Endodermal cell (in vitro differentiated cells): ENCODE measurements at regions not wholly inside any gene's neighbourhood (a gene's known extent, or its start where the extent isn't known, plus 50 kb on each side); places are given as distances from the start of the nearest gene placed in this dataset.

Experiments
- DNase-seq: peaks from one replicate; pipeline ENCODE4 v3.0.0-alpha.2; 2017
- H3K27ac ChIP-seq: 2 replicates; pipeline ENCODE4 v1.5.1; 2013; ENCODE audit warnings: mild to moderate bottlenecking, low read depth, low read length, moderate library complexity
- H3K27me3 ChIP-seq: 2 replicates; pipeline ENCODE4 v1.6.1; 2013; ENCODE audit warnings: mild to moderate bottlenecking, low read length, moderate library complexity; ENCODE audit not compliant: insufficient read depth, control insufficient read depth, poor library complexity, severe bottlenecking
- H3K36me3 ChIP-seq: 2 replicates; pipeline ENCODE4 v1.7.0; 2013; ENCODE audit warnings: mild to moderate bottlenecking, low read length, moderate library complexity; ENCODE audit not compliant: control insufficient read depth, insufficient read depth
- H3K4me1 ChIP-seq: one replicate; pipeline ENCODE4 v1.7.0; 2013; ENCODE audit warnings: low read length; ENCODE audit not compliant: control insufficient read depth, insufficient read depth
- H3K4me3 ChIP-seq: 2 replicates; pipeline ENCODE4 v1.5.1; 2013; ENCODE audit warnings: mild to moderate bottlenecking, low read length, moderate library complexity
- H3K9ac ChIP-seq: 2 replicates; pipeline ENCODE4 v1.6.1; 2013; ENCODE audit warnings: mild to moderate bottlenecking, low read length, moderate library complexity; ENCODE audit not compliant: poor library complexity, severe bottlenecking; ENCODE audit errors: extremely low read depth
- H3K9me3 ChIP-seq: 2 replicates; pipeline ENCODE4 v1.6.1; 2013; ENCODE audit warnings: mild to moderate bottlenecking, low read length, moderate library complexity; ENCODE audit not compliant: control insufficient read depth
- H3K27ac Mint-ChIP-seq: 2 replicates; pipeline ENCODE4 v1.8.0; 2020; ENCODE audit warnings: mixed read lengths
- H3K27me3 Mint-ChIP-seq: 2 replicates; pipeline ENCODE4 v1.8.0; 2021; ENCODE audit warnings: mild to moderate bottlenecking, mixed read lengths; ENCODE audit not compliant: insufficient read depth
- H3K36me3 Mint-ChIP-seq: 2 replicates; pipeline ENCODE4 v1.8.0; 2020; ENCODE audit warnings: low read depth, mixed read lengths
- H3K4me1 Mint-ChIP-seq: 2 replicates; pipeline ENCODE4 v1.8.0; 2020; ENCODE audit warnings: mixed read lengths
- H3K4me3 Mint-ChIP-seq: 2 replicates; pipeline ENCODE4 v1.8.0; 2020; ENCODE audit warnings: mild to moderate bottlenecking, moderate library complexity, mixed read lengths
- H3K9me3 Mint-ChIP-seq: 2 replicates; pipeline ENCODE4 v1.8.0; 2020; ENCODE audit warnings: mild to moderate bottlenecking, mixed read lengths
- WGBS, 2 experiments: methylation state at CpG; one replicate each; pipeline versions ENCODE4 v1.1.5 to v1.1.7; 2013; ENCODE audit warnings: missing lambda C conversion rate in 2 of 2, mixed read lengths in 1 of 2; ENCODE audit not compliant: insufficient coverage in 1 of 2, insufficient read length in 1 of 2; 5-methylcytosine and 5-hydroxymethylcytosine counted together
- TF ChIP-seq, protein P1 (sequence below): fragments of 200-600 bp; sonication (generic); conservative IDR thresholded peaks from 2 replicates; pipeline ENCODE4 v1.5.0; 2021; ENCODE audit warnings: antibody characterized with exemption, mild to moderate bottlenecking

DNA sequence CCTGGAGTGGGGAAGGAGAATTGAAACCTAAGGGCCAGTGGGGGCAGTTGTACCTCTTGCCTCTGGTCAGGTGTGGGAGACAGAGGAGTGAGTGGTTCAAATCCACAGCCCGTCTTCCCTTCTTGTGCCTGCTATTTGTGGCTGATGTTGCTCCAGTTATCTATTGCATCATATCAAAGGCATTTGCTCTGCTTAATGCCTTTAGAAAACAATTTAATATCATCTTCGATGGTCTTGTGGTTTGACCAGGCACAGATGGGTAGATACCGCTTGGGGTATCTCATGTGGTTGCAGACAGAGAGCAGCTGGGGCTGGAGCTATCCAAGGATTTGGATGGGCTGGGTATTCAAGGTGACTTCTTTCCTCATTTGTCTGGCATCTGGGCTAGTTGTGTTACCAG, 376.1 kb upstream of the RBFOX1 start:
- Mint-ChIP-seq H3K36me3 (no peaks in the 10 kb centered on the region), H3K27me3 (peaks cover 10% of the 10 kb centered on the region), H3K4me3 (no peak overlapping the region), H3K27ac (no peak overlapping the region), H3K4me1 (no peaks in the 10 kb centered on the region), H3K9me3 (no peaks in the 10 kb centered on the region)
- 94 to 96% methylated on average over 3 of the region's 3 CpGs for WGBS, 2 experiments
- no peaks in the 10 kb centered on the region for H3K4me1 ChIP-seq
- H3K27me3 ChIP-seq = peaks cover 2% of the 10 kb centered on the region
- no peaks in the 10 kb centered on the region for H3K9me3 ChIP-seq
- no peaks in the 10 kb centered on the region for H3K36me3 ChIP-seq
- no peak overlapping the region for H3K27ac ChIP-seq
- H3K9ac ChIP-seq = no peak overlapping the region
- TF ChIP-seq, protein P1, sequence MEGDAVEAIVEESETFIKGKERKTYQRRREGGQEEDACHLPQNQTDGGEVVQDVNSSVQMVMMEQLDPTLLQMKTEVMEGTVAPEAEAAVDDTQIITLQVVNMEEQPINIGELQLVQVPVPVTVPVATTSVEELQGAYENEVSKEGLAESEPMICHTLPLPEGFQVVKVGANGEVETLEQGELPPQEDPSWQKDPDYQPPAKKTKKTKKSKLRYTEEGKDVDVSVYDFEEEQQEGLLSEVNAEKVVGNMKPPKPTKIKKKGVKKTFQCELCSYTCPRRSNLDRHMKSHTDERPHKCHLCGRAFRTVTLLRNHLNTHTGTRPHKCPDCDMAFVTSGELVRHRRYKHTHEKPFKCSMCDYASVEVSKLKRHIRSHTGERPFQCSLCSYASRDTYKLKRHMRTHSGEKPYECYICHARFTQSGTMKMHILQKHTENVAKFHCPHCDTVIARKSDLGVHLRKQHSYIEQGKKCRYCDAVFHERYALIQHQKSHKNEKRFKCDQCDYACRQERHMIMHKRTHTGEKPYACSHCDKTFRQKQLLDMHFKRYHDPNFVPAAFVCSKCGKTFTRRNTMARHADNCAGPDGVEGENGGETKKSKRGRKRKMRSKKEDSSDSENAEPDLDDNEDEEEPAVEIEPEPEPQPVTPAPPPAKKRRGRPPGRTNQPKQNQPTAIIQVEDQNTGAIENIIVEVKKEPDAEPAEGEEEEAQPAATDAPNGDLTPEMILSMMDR = no peak
- H3K4me3 ChIP-seq = no peak overlapping the region
- no peak for DNase-seq

DNA sequence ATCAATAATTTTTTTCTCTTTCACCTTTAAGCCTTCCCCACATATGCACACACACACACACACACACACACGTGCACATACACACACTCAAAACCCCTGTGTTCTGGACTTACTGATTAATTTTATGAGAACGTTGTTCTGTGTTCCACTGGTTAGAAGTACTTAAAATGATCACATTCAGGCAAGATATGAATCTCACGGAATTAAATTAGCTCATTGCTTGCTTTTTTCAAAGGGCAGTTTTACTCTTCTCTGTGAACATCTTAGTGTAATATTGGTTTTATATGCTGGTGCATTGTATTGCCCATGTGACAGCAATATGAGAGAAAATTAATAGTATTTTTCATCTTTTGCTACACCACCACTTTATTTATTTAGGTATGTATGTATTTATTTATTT, 377.3 kb upstream of the RBFOX1 start:
- Mint-ChIP-seq H3K9me3 (no peaks in the 10 kb centered on the region), H3K4me3 (no peak overlapping the region), H3K4me1 (no peaks in the 10 kb centered on the region)

DNA sequence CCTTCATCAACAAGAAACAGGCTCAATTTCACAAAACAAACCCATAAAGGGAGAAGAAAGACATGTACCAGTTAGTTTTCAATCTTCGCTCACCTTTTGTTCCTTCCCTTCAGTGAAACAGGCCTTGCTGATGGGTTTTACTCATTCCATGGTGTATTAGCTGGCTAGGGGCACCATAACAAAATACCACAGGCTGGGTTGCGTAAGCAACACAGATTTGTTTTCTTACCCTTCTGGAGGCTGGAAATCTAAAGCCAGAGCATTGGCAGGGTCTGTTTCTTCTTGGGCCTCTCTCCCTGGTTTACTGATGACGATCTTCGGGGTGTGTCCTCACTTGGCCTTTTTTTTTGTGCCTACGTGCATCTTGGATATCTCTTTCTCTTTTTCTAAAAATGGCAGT, 383.4 kb upstream of the RBFOX1 start:
- Histone ChIP-seq H3K9ac (no peak overlapping the region), H3K36me3 (no peaks in the 10 kb centered on the region), H3K27ac (no peak overlapping the region), H3K4me1 (no peaks in the 10 kb centered on the region), H3K27me3 (no peaks in the 10 kb centered on the region), H3K4me3 (no peak overlapping the region), H3K9me3 (no peaks in the 10 kb centered on the region)
- no peak for DNase-seq
- Mint-ChIP-seq H3K9me3 (no peaks in the 10 kb centered on the region), H3K4me3 (no peak overlapping the region), H3K36me3 (no peaks in the 10 kb centered on the region), H3K27me3 (no peaks in the 10 kb centered on the region), H3K27ac (no peak overlapping the region), H3K4me1 (peaks cover 6% of the 10 kb centered on the region)
- TF ChIP-seq, protein P1 = no peak
- 91 to 93% methylated on average over 4 to 5 of the region's 5 CpGs for WGBS, 2 experiments

More for the DNA sequence above, 377.3 kb upstream of the RBFOX1 start:
- no peaks in the 10 kb centered on the region for H3K36me3 Mint-ChIP-seq
- no peaks in the 10 kb centered on the region for H3K27me3 ChIP-seq
- no peak overlapping the region for H3K27ac ChIP-seq
- 40 to 75% methylated on average over 1 to 3 of the region's 3 CpGs for whole genome bisulfite sequencing, 2 experiments
- no peak overlapping the region for H3K4me3 ChIP-seq
- H3K9me3 ChIP-seq = no peaks in the 10 kb centered on the region
- no peak overlapping the region for H3K27ac Mint-ChIP-seq
- no peak for DNase-seq
- H3K9ac ChIP-seq = no peak overlapping the region
- TF ChIP-seq, protein P1 = no peak
- H3K27me3 Mint-ChIP-seq = peaks cover 3% of the 10 kb centered on the region
- no peaks in the 10 kb centered on the region for H3K36me3 ChIP-seq
- H3K4me1 ChIP-seq = no peaks in the 10 kb centered on the region
